ENCODE measurements at regions not wholly inside any gene's neighbourhood (a gene's known extent, or its start where the extent isn't known, plus 50 kb on each side); places are given as distances from the start of the nearest gene placed in this dataset.

- H3K27ac Mint-ChIP-seq (ENCODE audit: unreplicated experiment): no peak overlapping the region
- no peak for DNase-seq
- CTCF ChIA-PET: no interaction called here
- BruUV-seq (replicated peaks): no TSS peak
- no peaks in the 10 kb centered on the region for H3K4me1 Mint-ChIP-seq (ENCODE audit: low read depth, unreplicated experiment)
- no peaks in the 10 kb centered on the region for H3K36me3 Mint-ChIP-seq (ENCODE audit: insufficient read depth, unreplicated experiment)
- TF ChIP-seq CTCF (IDR thresholded peaks at IDR 0.05; ENCODE audit: unreplicated experiment): no peak
- H3K4me3 Mint-ChIP-seq (ENCODE audit: low read depth, unreplicated experiment): no peak overlapping the region
- H3K27me3 Mint-ChIP-seq (ENCODE audit: unreplicated experiment): no peaks in the 10 kb centered on the region
- intact Hi-C loops (cut with micrococcal nuclease; ENCODE audit: unreplicated experiment): no loop called here
- H3K9me3 Mint-ChIP-seq (ENCODE audit: low read depth, unreplicated experiment): no peaks in the 10 kb centered on the region
Observed at GRCh38 chr13:33403807-33404362, 118.3 kb upstream of the STARD13 start.

GRCh38 chr13:33405371-33405770 is 119.8 kb upstream of the STARD13 start:
- Mint-ChIP-seq H3K4me3 (ENCODE audit: low read depth, unreplicated experiment) (no peak overlapping the region), H3K4me1 (ENCODE audit: low read depth, unreplicated experiment) (no peaks in the 10 kb centered on the region), H3K36me3 (ENCODE audit: insufficient read depth, unreplicated experiment) (no peaks in the 10 kb centered on the region), H3K27ac (ENCODE audit: unreplicated experiment) (no peak overlapping the region), H3K27me3 (ENCODE audit: unreplicated experiment) (no peaks in the 10 kb centered on the region), H3K9me3 (ENCODE audit: low read depth, unreplicated experiment) (no peaks in the 10 kb centered on the region)
- BruUV-seq (replicated peaks): no TSS peak
- TF ChIP-seq CTCF (IDR thresholded peaks at IDR 0.05; ENCODE audit: unreplicated experiment): no peak
- intact Hi-C loops (cut with micrococcal nuclease; ENCODE audit: unreplicated experiment): no loop called here
- no peak for DNase-seq
- CTCF ChIA-PET: no interaction called here

- CTCF ChIA-PET: no interaction called here
- H3K36me3 Mint-ChIP-seq (ENCODE audit: insufficient read depth, unreplicated experiment): no peaks in the 10 kb centered on the region
- H3K4me3 Mint-ChIP-seq (ENCODE audit: low read depth, unreplicated experiment): no peak overlapping the region
- DNase-seq: no peak
- no peaks in the 10 kb centered on the region for H3K4me1 Mint-ChIP-seq (ENCODE audit: low read depth, unreplicated experiment)
- BruUV-seq (replicated peaks): no TSS peak
- intact Hi-C loops (cut with micrococcal nuclease; ENCODE audit: unreplicated experiment): no loop called here
- no peaks in the 10 kb centered on the region for H3K9me3 Mint-ChIP-seq (ENCODE audit: low read depth, unreplicated experiment)
- no peak overlapping the region for H3K27ac Mint-ChIP-seq (ENCODE audit: unreplicated experiment)
- TF ChIP-seq CTCF (IDR thresholded peaks at IDR 0.05; ENCODE audit: unreplicated experiment): no peak
- no peaks in the 10 kb centered on the region for H3K27me3 Mint-ChIP-seq (ENCODE audit: unreplicated experiment)
Observed at GRCh38 chr13:33409673-33410510, 124.3 kb upstream of the STARD13 start.

- H3K27me3 Mint-ChIP-seq (ENCODE audit: unreplicated experiment): no peaks in the 10 kb centered on the region
- no peak overlapping the region for H3K4me3 Mint-ChIP-seq (ENCODE audit: low read depth, unreplicated experiment)
- no peaks in the 10 kb centered on the region for H3K4me1 Mint-ChIP-seq (ENCODE audit: low read depth, unreplicated experiment)
- no peaks in the 10 kb centered on the region for H3K9me3 Mint-ChIP-seq (ENCODE audit: low read depth, unreplicated experiment)
- no peaks in the 10 kb centered on the region for H3K36me3 Mint-ChIP-seq (ENCODE audit: insufficient read depth, unreplicated experiment)
- DNase-seq: no peak
- intact Hi-C loops (cut with micrococcal nuclease; ENCODE audit: unreplicated experiment): no loop called here
- TF ChIP-seq CTCF (IDR thresholded peaks at IDR 0.05; ENCODE audit: unreplicated experiment): no peak
- H3K27ac Mint-ChIP-seq (ENCODE audit: unreplicated experiment): no peak overlapping the region
- BruUV-seq (replicated peaks): no TSS peak
- CTCF ChIA-PET: no interaction called here
Observed at GRCh38 chr13:33410619-33411018, 125.1 kb upstream of the STARD13 start.

Data from Calu3 (cell line).